ENCODE measurements at regions not wholly inside any gene's neighbourhood (a gene's known extent, or its start where the extent isn't known, plus 50 kb on each side); places are given as distances from the start of the nearest gene placed in this dataset.

DNA sequence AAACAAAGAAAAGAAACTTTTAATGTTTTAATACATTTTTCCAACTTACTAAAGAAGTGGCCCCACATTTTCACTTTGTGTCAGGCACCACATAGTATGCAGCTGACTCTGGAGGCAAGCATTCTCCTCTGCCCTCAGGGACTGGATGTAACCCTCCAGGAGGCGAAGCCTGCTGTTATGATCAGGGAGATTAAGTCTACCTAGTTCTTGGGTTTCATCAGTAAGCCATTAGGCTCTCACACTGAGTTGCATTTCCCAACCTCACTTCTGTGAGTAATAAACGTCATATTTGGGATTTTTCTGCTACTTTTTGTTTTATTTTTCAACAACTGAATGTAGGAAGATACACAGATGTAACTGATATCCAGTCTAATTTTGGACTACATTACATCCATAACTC is 101.2 kb upstream of the LRFN5 start:
- DNase-seq (ENCODE audit: extremely low read depth, low read depth): no peak

GRCh38 chr14:41498959-41499358 is 107.7 kb upstream of the LRFN5 start:
- TF ChIP-seq, protein P1, sequence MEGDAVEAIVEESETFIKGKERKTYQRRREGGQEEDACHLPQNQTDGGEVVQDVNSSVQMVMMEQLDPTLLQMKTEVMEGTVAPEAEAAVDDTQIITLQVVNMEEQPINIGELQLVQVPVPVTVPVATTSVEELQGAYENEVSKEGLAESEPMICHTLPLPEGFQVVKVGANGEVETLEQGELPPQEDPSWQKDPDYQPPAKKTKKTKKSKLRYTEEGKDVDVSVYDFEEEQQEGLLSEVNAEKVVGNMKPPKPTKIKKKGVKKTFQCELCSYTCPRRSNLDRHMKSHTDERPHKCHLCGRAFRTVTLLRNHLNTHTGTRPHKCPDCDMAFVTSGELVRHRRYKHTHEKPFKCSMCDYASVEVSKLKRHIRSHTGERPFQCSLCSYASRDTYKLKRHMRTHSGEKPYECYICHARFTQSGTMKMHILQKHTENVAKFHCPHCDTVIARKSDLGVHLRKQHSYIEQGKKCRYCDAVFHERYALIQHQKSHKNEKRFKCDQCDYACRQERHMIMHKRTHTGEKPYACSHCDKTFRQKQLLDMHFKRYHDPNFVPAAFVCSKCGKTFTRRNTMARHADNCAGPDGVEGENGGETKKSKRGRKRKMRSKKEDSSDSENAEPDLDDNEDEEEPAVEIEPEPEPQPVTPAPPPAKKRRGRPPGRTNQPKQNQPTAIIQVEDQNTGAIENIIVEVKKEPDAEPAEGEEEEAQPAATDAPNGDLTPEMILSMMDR (IDR thresholded peaks at IDR 0.05; ENCODE audit: low read depth, low read length): no peak
- DNase-seq (ENCODE audit: extremely low read depth, low read depth): no peak

More for the DNA sequence above, 101.2 kb upstream of the LRFN5 start:
- TF ChIP-seq, protein P1 (IDR thresholded peaks at IDR 0.05; ENCODE audit: low read depth, low read length): no peak

DNA sequence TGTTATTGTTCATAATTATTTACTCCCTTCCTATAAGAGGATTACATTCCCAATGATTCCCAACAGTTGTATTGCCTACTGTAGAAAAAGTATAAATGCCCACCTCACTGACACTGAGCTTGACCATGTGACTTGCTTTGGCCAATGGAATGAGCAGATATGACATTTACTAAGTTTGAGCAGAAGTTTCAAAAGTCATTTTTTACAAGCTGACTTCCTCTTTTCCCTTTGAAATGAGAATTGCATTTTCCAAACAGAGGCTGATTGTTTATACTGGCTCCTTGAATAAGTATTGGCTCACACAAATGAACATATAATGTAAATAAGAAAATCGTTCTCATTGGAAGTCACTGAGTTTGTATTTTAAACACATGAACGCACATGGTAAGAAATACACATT is 116.4 kb upstream of the LRFN5 start:
- TF ChIP-seq, protein P1 (IDR thresholded peaks at IDR 0.05; ENCODE audit: low read depth, low read length): no peak
- no peak for DNase-seq (ENCODE audit: extremely low read depth, low read depth)

DNA sequence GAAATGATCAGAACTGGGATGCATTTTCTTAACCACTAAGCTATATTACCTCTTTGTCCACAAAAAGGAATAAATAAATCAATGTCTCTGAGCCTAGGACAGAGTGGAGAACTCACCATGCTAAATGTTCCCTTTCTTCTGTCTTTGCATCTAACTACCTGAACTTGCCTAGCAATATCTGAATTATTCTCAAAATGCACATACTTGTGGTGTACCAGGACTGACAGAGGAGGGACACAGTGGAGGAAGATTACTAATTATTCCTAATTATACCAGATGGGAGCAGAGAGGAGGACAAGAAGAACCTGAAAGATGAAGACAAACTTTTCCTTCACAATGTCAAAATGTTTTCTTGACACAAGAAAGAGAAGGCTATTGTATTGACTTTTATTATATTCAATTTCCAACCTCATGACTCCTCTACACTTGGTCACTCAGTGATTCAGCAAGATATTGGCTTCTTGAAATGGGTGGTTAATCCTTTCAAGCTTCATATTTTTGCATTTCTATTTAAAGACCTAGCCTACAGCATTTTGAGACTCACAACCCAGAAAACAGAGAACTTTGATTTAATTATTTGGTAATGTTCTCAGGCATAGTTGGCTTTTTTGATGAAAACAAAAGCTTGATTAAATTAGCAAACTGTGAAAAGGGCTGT is 117.2 kb upstream of the LRFN5 start:
- TF ChIP-seq, protein P1 (IDR thresholded peaks at IDR 0.05; ENCODE audit: low read depth, low read length): no peak
- DNase-seq (ENCODE audit: extremely low read depth, low read depth): no peak

GRCh38 chr14:41488401-41488800 is 118.3 kb upstream of the LRFN5 start:
- no peak for DNase-seq (ENCODE audit: extremely low read depth, low read depth)
- TF ChIP-seq, protein P1 (IDR thresholded peaks at IDR 0.05; ENCODE audit: low read depth, low read length): no peak

DNA sequence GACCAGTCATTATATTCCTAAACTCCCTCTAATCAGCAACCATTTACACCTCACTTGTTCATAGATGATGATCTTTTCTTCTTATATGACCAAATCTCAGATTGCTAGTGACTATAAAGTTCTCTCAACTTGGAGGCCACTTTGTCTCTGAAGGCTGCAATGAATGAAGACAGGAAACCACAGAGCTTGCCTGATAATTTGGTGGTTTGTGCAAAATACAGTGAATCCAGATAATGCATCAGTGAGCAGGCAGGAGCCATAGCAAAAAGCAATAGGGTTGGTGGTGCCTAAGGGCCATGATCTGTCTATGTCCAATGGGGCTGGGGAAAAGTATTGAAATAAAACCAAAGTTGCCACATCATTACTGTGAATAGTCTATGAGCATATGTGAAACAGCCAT is 123.8 kb upstream of the LRFN5 start:
- no peak for DNase-seq (ENCODE audit: extremely low read depth, low read depth)
- TF ChIP-seq, protein P1 (IDR thresholded peaks at IDR 0.05; ENCODE audit: low read depth, low read length): no peak

- TF ChIP-seq, protein P1 (IDR thresholded peaks at IDR 0.05; ENCODE audit: low read depth, low read length): no peak
- no peak for DNase-seq (ENCODE audit: extremely low read depth, low read depth)
These were observed 130.2 kb upstream of the LRFN5 start for GRCh38 chr14:41476526-41476925.

All from AG09319 (cell line).